ENCODE measurements at regions not wholly inside any gene's neighbourhood (a gene's known extent, or its start where the extent isn't known, plus 50 kb on each side); places are given as distances from the start of the nearest gene placed in this dataset.

DNA sequence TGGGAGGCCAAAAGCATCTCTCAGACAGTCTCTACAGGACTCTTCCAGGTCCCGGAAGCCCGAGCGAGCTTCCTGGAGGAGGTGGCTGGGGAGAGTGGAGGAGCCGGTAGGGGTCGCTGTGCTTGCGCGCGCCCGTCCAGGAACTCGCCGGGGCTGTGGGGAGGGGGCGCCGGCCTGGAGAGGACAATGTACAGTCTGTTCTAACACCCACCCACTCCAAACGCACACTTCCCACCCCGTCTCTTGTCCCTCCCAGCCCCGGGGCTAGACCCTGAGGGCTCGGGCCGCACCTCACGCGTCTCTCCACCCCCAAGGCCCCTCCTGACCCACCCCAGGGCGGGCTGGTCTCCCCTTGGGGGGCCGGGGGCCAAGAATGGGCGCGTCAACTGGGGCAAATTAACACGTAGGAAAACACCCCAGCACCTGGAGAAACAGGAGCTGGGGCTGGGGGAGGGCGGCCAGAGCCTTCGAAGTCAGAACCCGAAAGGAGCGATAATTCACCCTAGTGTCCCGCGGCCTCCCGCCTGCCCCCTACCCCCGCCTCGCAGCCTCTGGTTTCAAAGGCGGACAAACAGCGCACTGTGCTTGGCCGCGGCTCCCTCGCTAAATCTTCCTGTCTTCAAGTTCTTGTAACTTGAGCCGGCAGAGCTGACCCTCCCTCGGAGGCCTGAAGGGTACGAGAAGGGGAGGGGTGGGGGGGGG lies 103.2 kb upstream of the FOXP4 start:
- Histone ChIP-seq H3K36me3 (ENCODE audit: control insufficient read depth, insufficient read depth, low read length, severe bottlenecking) (no peaks in the 10 kb centered on the region), H3K4me1 (ENCODE audit: control insufficient read depth, insufficient read depth, low read length) (peaks cover 15% of the 10 kb centered on the region), H3K4me3 (ENCODE audit: low read length) (no peak overlapping the region), H3K9me3 (ENCODE audit: control insufficient read depth, low read length) (peaks cover 8% of the 10 kb centered on the region), H3K27me3 (replicated peaks; ENCODE audit: control insufficient read depth, insufficient read depth, low read length) (peaks cover 49% of the 10 kb centered on the region), H3K9ac (ENCODE audit: low read length) (peak overlapping the region; percentile 16)
- peak; percentile 63 for DNase-seq (ENCODE audit: low read depth)

DNA sequence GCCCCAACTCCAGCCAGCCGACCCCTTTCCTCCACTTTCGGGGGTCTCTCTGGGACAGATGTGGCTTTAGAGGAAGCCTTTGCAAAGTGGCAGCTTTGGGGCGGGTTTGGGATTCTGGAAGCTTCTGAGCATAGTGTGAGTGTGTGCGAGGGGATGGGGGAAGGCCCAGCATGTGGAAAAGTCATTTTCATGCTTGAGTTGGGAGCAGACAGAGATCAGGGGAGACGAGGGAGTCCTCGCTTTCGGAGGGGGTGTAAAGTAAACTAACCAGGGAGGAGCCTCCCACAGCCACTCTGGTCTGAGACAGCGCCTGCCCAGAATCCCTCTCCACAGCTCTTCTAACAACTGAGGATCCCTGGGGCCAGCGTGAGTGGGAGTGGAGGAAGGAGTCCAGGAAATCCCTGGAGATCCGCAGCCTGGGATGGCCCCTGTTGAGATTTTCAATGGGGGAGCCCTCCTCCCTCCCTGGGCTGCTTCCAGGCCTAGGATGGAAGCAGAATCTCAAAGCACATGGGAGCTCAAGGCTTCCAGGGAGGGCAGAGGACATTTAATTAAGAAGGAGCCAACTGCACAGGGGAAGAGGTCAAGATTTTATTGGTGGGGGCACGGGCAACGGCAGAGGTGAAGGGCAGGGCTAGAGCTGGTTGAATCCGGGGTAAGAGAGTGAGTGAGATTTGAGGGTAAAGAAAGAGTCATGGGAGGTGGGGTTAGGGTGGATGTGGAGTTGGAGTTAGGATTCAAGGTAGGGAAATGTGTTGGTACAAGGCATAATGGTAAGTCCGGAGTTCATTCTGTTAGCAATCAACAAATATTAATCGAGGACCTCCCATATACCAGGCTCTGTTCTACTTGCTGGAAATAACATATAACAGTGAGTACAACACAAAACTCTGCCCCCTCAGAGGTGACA lies 102.3 kb upstream of the FOXP4 start:
- Histone ChIP-seq H3K9me3 (ENCODE audit: control insufficient read depth, low read length) (peaks cover 2% of the 10 kb centered on the region), H3K4me3 (ENCODE audit: low read length) (no peak overlapping the region), H3K4me1 (ENCODE audit: control insufficient read depth, insufficient read depth, low read length) (peaks cover 16% of the 10 kb centered on the region), H3K27me3 (replicated peaks; ENCODE audit: control insufficient read depth, insufficient read depth, low read length) (peaks cover 40% of the 10 kb centered on the region), H3K36me3 (ENCODE audit: control insufficient read depth, insufficient read depth, low read length, severe bottlenecking) (no peaks in the 10 kb centered on the region), H3K9ac (ENCODE audit: low read length) (no peak overlapping the region)
- DNase-seq (ENCODE audit: low read depth): peak; percentile 16

GRCh38 chr6:41445261-41445660 lies 100.9 kb upstream of the FOXP4 start:
- H3K9ac ChIP-seq (ENCODE audit: low read length): no peak overlapping the region
- H3K27me3 ChIP-seq (replicated peaks; ENCODE audit: control insufficient read depth, insufficient read depth, low read length): peaks cover 29% of the 10 kb centered on the region
- no peak for DNase-seq (ENCODE audit: low read depth)
- no peaks in the 10 kb centered on the region for H3K9me3 ChIP-seq (ENCODE audit: control insufficient read depth, low read length)
- peaks cover 30% of the 10 kb centered on the region for H3K4me1 ChIP-seq (ENCODE audit: control insufficient read depth, insufficient read depth, low read length)
- H3K4me3 ChIP-seq (ENCODE audit: low read length): no peak overlapping the region
- no peaks in the 10 kb centered on the region for H3K36me3 ChIP-seq (ENCODE audit: control insufficient read depth, insufficient read depth, low read length, severe bottlenecking)

DNA sequence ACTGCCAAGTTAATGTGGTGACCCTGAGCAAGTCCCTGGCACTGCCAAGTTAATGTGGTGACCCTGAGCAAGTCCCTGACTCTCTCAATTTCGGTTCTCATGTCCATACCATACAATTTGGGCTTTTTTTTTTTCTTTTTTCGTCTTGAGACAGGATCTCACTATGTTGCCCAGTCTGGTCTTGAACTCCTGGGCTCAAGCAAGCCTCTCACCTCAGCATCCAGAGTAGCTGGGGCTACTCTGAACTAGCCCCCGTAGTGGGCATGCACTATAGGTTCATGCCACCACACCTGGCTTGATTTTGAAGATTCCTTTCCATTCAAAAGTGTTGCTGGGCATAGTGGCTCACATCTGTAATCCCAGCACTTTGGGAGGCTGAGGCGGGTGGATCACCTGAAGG lies 100.0 kb upstream of the FOXP4 start:
- Histone ChIP-seq H3K9me3 (ENCODE audit: control insufficient read depth, low read length) (no peaks in the 10 kb centered on the region), H3K36me3 (ENCODE audit: control insufficient read depth, insufficient read depth, low read length, severe bottlenecking) (no peaks in the 10 kb centered on the region), H3K9ac (ENCODE audit: low read length) (no peak overlapping the region), H3K27me3 (replicated peaks; ENCODE audit: control insufficient read depth, insufficient read depth, low read length) (peaks cover 21% of the 10 kb centered on the region), H3K4me1 (ENCODE audit: control insufficient read depth, insufficient read depth, low read length) (peaks cover 38% of the 10 kb centered on the region), H3K4me3 (ENCODE audit: low read length) (no peak overlapping the region)
- DNase-seq (ENCODE audit: low read depth): no peak

- Histone ChIP-seq H3K27me3 (replicated peaks; ENCODE audit: control insufficient read depth, insufficient read depth, low read length) (peaks cover 13% of the 10 kb centered on the region), H3K4me3 (ENCODE audit: low read length) (no peak overlapping the region), H3K9me3 (ENCODE audit: control insufficient read depth, low read length) (no peaks in the 10 kb centered on the region), H3K9ac (ENCODE audit: low read length) (no peak overlapping the region), H3K4me1 (ENCODE audit: control insufficient read depth, insufficient read depth, low read length) (peaks cover 47% of the 10 kb centered on the region), H3K36me3 (ENCODE audit: control insufficient read depth, insufficient read depth, low read length, severe bottlenecking) (no peaks in the 10 kb centered on the region)
- no peak for DNase-seq (ENCODE audit: low read depth)
These were observed 99.2 kb upstream of the FOXP4 start for GRCh38 chr6:41446907-41447545.

- Histone ChIP-seq H3K36me3 (ENCODE audit: control insufficient read depth, insufficient read depth, low read length, severe bottlenecking) (no peaks in the 10 kb centered on the region), H3K9ac (ENCODE audit: low read length) (no peak overlapping the region), H3K9me3 (ENCODE audit: control insufficient read depth, low read length) (no peaks in the 10 kb centered on the region), H3K27me3 (replicated peaks; ENCODE audit: control insufficient read depth, insufficient read depth, low read length) (peaks cover 7% of the 10 kb centered on the region), H3K4me3 (ENCODE audit: low read length) (no peak overlapping the region), H3K4me1 (ENCODE audit: control insufficient read depth, insufficient read depth, low read length) (peaks cover 47% of the 10 kb centered on the region)
- DNase-seq (ENCODE audit: low read depth): no peak
These were observed 97.9 kb upstream of the FOXP4 start for GRCh38 chr6:41448256-41448655.

DNA sequence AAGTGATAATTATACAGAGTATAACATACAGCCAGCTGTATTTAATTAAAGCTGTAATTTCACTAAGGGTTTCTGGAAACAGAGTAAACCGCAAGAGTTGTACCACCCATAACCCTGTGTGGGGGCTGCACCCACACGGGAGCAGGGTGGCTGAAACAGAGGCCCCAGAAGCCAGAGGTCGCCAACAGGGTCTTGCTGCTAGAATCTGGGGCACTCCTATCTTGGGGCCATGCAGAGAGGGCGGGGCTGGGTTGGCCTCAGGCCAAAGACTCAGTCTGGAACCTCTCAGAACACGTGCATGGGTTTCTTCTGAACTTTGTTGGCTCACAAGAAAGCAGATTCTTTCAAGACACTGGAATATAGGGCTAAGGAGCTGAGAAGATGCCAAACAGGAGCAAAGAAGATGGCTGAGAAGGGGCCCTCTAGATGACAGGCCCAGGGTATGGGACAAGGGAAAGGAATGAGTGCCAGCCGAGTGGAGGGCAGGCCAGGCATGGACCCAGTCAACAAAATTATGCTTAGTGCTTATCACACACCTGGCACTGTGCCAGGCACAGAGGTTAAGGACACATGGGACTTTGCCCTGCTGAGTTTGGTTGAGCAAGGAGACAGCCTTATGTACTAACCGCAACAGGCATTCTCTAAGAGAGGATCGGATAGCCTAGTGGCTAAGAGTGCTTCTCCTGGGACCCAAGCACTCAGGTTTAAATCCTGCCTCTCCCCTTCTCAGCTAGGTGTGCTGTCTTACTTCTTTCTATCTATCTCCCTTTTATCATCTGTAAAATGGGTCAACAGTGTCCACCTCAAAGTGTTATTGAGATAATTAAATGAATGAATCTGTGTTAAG lies 96.6 kb upstream of the FOXP4 start:
- H3K36me3 ChIP-seq (ENCODE audit: control insufficient read depth, insufficient read depth, low read length, severe bottlenecking): no peaks in the 10 kb centered on the region
- H3K4me1 ChIP-seq (ENCODE audit: control insufficient read depth, insufficient read depth, low read length): peaks cover 35% of the 10 kb centered on the region
- H3K9ac ChIP-seq (ENCODE audit: low read length): peak overlapping the region; percentile 16
- no peak overlapping the region for H3K4me3 ChIP-seq (ENCODE audit: low read length)
- H3K27me3 ChIP-seq (replicated peaks; ENCODE audit: control insufficient read depth, insufficient read depth, low read length): peaks cover 17% of the 10 kb centered on the region
- H3K9me3 ChIP-seq (ENCODE audit: control insufficient read depth, low read length): no peaks in the 10 kb centered on the region
- DNase-seq (ENCODE audit: low read depth): peak; percentile 79

DNA sequence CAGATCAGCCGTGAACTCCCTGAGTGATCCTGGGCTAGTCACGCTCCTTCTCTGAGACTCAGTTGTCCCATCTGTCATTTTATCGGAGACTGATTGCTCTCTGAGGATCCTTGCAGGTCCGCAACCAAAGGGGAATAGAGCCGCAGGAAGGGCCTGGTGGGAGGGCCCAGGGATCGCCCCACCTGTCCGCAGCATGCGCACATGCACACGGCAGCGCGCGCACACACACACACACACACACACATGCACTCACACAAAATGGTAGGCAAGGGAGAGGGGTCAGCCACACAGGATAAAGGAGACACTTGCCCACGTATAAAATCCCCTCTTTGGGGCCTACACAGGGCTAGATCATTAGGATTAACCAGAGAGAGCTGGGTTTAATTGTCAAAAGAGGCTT lies 95.6 kb upstream of the FOXP4 start:
- no peaks in the 10 kb centered on the region for H3K9me3 ChIP-seq (ENCODE audit: control insufficient read depth, low read length)
- peaks cover 26% of the 10 kb centered on the region for H3K27me3 ChIP-seq (replicated peaks; ENCODE audit: control insufficient read depth, insufficient read depth, low read length)
- DNase-seq (ENCODE audit: low read depth): no peak
- peak overlapping the region; percentile 4 for H3K9ac ChIP-seq (ENCODE audit: low read length)
- H3K36me3 ChIP-seq (ENCODE audit: control insufficient read depth, insufficient read depth, low read length, severe bottlenecking): no peaks in the 10 kb centered on the region
- H3K4me1 ChIP-seq (ENCODE audit: control insufficient read depth, insufficient read depth, low read length): peaks cover 35% of the 10 kb centered on the region
- no peak overlapping the region for H3K4me3 ChIP-seq (ENCODE audit: low read length)

GRCh38 chr6:41451039-41451438 lies 95.1 kb upstream of the FOXP4 start:
- no peak overlapping the region for H3K9ac ChIP-seq (ENCODE audit: low read length)
- H3K36me3 ChIP-seq (ENCODE audit: control insufficient read depth, insufficient read depth, low read length, severe bottlenecking): no peaks in the 10 kb centered on the region
- peaks cover 24% of the 10 kb centered on the region for H3K27me3 ChIP-seq (replicated peaks; ENCODE audit: control insufficient read depth, insufficient read depth, low read length)
- peaks cover 35% of the 10 kb centered on the region for H3K4me1 ChIP-seq (ENCODE audit: control insufficient read depth, insufficient read depth, low read length)
- DNase-seq (ENCODE audit: low read depth): no peak
- H3K4me3 ChIP-seq (ENCODE audit: low read length): no peak overlapping the region
- no peaks in the 10 kb centered on the region for H3K9me3 ChIP-seq (ENCODE audit: control insufficient read depth, low read length)

DNA sequence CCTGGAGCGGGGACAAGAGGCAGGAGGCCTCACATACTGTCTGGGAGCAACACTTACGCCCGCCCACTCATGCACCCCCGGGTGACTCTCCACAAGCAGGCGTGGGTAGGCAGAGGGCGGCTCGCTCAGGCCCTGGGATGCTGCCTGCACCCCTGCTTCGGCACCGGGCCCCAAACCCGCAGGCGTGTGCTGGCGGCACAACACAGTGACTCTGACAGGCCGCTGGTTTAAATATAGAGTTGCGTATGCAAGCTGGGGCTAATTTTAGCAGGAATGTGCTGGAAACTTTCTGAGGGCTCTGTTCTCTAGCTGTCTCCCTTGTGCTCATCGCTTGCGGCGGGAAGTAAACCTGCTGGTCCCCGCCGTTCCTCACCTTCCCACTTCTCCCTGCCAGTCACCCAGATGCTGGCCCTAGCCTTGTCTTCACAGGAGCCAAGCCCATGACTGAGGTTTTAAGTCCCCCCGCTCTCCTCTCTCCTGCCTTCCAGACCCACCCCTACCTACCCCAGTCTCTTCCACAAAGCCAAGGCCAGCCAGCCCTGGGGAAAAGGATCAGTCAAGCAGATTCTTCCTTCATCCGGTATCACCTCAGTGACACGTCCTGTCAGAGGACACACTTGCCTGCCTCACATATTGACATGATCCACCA lies 94.5 kb upstream of the FOXP4 start:
- H3K36me3 ChIP-seq (ENCODE audit: control insufficient read depth, insufficient read depth, low read length, severe bottlenecking): no peaks in the 10 kb centered on the region
- H3K4me1 ChIP-seq (ENCODE audit: control insufficient read depth, insufficient read depth, low read length): peaks cover 35% of the 10 kb centered on the region
- H3K27me3 ChIP-seq (replicated peaks; ENCODE audit: control insufficient read depth, insufficient read depth, low read length): peaks cover 23% of the 10 kb centered on the region
- no peak overlapping the region for H3K4me3 ChIP-seq (ENCODE audit: low read length)
- H3K9me3 ChIP-seq (ENCODE audit: control insufficient read depth, low read length): no peaks in the 10 kb centered on the region
- peak; percentile 71 for DNase-seq (ENCODE audit: low read depth)
- H3K9ac ChIP-seq (ENCODE audit: low read length): peak overlapping the region; percentile 21
